GM12872 (cell line): ENCODE measurements at regions not wholly inside any gene's neighbourhood (a gene's known extent, or its start where the extent isn't known, plus 50 kb on each side); places are given as distances from the start of the nearest gene placed in this dataset.

Source experiments
- CTCF ChIP-seq: IDR thresholded peaks from 3 replicates; pipeline ENCODE4 v1.5.1; 2011; ENCODE audit warnings: low read depth, mild to moderate bottlenecking, low read length, moderate library complexity; ENCODE audit not compliant: insufficient read depth

DNA sequence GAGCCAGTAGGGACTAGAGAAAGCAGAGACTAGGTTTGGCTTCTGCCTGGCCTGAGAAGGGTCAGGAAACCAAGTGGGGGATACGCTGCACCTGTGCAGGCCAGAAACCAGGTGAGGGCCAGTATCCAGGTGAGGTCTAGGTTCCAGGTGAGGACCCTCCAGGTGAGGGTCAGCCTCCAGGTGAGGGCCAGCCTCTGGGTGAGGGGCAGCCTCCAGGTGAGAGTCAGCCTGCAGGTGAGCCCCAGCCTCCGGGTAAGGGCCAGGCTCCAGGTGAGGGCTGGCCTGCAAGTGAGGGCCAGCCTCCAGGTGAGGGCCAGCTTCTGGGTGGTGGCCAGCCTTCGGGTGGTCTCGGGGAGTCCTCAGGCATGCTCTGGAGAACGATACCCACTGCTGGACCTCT lies 238.8 kb downstream of the USP46 start:
- no peak for TF ChIP-seq CTCF

- TF ChIP-seq CTCF = no peak
Measured at GRCh38 chr4:52421811-52422213, 237.3 kb downstream of the USP46 start.

GRCh38 chr4:52423967-52424366 lies 235.1 kb downstream of the USP46 start:
- TF ChIP-seq CTCF = no peak

DNA sequence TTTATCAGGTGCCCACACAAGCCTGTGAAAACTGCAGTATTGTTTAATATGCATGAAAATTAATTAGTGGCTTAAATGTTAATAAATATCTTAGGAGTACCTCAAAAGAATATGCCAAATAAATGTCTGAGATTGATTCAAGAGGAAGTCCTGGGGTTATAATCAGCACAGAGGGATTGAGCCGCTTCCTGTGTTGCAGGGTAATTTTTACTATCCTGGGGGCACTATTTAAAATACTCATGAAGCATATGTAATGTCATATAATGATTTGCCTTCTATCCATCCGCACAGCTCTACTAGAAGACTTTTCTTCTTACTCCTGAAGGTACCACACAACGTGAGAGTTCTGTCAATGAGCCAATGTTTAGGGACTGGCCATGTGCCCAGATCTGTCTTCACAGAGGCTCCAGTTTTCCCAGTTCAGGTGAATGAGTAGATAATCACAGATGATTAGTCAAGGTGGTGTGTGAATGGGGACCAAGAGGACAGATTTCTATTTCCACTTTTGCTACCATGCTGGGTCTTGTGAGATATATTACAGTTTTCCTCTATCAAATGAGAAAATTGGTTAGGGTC lies 233.3 kb downstream of the USP46 start:
- no peak for TF ChIP-seq CTCF

- TF ChIP-seq CTCF = no peak
Measured at GRCh38 chr4:52431410-52431809, 227.7 kb downstream of the USP46 start.

- TF ChIP-seq CTCF = no peak
Measured at GRCh38 chr4:52431869-52432268, 227.2 kb downstream of the USP46 start.

- TF ChIP-seq CTCF = no peak
Measured at GRCh38 chr4:52472444-52472843, 186.7 kb downstream of the USP46 start.
